ENCODE measurements at regions not wholly inside any gene's neighbourhood (a gene's known extent, or its start where the extent isn't known, plus 50 kb on each side); places are given as distances from the start of the nearest gene placed in this dataset.

DNA sequence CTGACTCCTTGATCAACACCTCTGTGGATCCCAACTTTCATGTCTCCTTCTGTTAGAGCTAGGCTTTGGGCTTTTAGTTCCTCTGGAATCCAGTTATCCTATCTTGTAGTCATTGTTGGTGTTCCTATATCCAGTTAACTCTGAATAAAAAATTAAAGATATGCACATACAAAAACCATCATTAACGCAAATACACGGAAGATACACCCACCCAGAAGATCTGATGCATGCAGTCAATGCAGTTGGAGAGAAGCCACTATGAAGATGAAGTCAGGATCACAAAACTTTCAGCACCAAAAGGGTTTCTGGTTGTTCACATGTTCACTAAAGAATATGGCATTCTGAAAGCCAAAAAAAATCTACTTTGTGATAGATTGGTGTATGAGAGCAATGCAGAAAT lies 123.6 kb upstream of the LHX8 start:
- Histone ChIP-seq H3K4me3 (IDR thresholded peaks at IDR 0.05; ENCODE audit: insufficient read depth, low read depth, low read length) (no peak overlapping the region), H3K9ac (no peak overlapping the region), H3K4me1 (ENCODE audit: low read depth, poor library complexity, severe bottlenecking) (no peaks in the 10 kb centered on the region), H3K27ac (no peak overlapping the region), H3K79me2 (ENCODE audit: insufficient read depth, low read depth) (no peaks in the 10 kb centered on the region), H2AFZ (ENCODE audit: low read depth) (no peak overlapping the region), H3K36me3 (ENCODE audit: insufficient read depth) (no peaks in the 10 kb centered on the region), H3K4me2 (no peak overlapping the region), H4K20me1 (ENCODE audit: insufficient read depth) (no peaks in the 10 kb centered on the region), H3K27me3 (ENCODE audit: insufficient read depth, low read depth) (no peaks in the 10 kb centered on the region)
- TF ChIP-seq, protein P1, sequence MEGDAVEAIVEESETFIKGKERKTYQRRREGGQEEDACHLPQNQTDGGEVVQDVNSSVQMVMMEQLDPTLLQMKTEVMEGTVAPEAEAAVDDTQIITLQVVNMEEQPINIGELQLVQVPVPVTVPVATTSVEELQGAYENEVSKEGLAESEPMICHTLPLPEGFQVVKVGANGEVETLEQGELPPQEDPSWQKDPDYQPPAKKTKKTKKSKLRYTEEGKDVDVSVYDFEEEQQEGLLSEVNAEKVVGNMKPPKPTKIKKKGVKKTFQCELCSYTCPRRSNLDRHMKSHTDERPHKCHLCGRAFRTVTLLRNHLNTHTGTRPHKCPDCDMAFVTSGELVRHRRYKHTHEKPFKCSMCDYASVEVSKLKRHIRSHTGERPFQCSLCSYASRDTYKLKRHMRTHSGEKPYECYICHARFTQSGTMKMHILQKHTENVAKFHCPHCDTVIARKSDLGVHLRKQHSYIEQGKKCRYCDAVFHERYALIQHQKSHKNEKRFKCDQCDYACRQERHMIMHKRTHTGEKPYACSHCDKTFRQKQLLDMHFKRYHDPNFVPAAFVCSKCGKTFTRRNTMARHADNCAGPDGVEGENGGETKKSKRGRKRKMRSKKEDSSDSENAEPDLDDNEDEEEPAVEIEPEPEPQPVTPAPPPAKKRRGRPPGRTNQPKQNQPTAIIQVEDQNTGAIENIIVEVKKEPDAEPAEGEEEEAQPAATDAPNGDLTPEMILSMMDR (conservative IDR thresholded peaks at IDR 0.05; ENCODE audit: low read depth, low read length): no peak

DNA sequence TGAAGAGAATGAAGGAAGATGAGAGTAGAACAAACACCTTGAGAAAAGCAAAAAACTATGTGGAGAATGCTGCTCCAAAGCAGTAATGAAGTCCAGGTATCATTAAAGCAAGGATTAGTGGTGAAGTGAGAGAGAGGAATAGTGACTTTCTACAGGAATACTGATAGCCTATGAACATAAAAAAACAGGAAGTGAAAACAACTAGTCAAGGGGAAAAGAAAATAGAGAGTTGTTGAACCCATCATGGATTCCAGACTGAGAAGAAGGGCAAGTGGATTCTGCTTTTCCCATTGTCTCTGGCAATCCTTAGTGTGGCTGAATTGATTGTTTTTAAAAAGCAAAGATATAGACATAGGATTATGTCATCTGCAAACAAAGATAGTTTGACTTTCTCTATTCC lies 119.9 kb upstream of the LHX8 start:
- TF ChIP-seq, protein P1 (conservative IDR thresholded peaks at IDR 0.05; ENCODE audit: low read depth, low read length): no peak
- Histone ChIP-seq H3K9ac (no peak overlapping the region), H3K79me2 (ENCODE audit: insufficient read depth, low read depth) (no peaks in the 10 kb centered on the region), H4K20me1 (ENCODE audit: insufficient read depth) (no peaks in the 10 kb centered on the region), H3K4me3 (IDR thresholded peaks at IDR 0.05; ENCODE audit: insufficient read depth, low read depth, low read length) (no peak overlapping the region), H2AFZ (ENCODE audit: low read depth) (no peak overlapping the region), H3K27ac (no peak overlapping the region), H3K27me3 (ENCODE audit: insufficient read depth, low read depth) (no peaks in the 10 kb centered on the region), H3K4me1 (ENCODE audit: low read depth, poor library complexity, severe bottlenecking) (no peaks in the 10 kb centered on the region), H3K36me3 (ENCODE audit: insufficient read depth) (no peaks in the 10 kb centered on the region), H3K4me2 (no peak overlapping the region)

DNA sequence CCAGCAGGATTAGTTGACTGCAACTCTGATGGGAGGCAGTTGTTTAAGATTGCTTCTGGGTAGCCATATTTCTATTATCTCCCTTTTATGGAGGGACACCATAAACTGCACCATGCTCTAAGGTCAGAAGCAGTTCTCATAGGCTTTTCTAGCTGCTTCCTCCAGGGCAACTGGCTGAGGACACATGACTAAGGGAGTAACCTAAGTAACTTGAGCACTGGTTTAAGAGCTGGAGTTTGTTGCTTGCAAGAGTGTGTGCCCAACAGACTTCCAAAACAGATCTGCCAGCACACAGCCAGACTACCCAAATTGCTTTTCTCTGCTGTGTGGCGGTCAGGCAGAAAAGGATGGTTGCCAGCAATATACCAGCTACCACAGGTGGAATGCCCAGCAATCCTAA lies 111.2 kb upstream of the LHX8 start:
- H3K4me1 ChIP-seq (ENCODE audit: low read depth, poor library complexity, severe bottlenecking): no peaks in the 10 kb centered on the region
- H3K36me3 ChIP-seq (ENCODE audit: insufficient read depth): no peaks in the 10 kb centered on the region
- no peak overlapping the region for H3K9ac ChIP-seq
- no peak overlapping the region for H3K4me2 ChIP-seq
- no peak overlapping the region for H3K4me3 ChIP-seq (IDR thresholded peaks at IDR 0.05; ENCODE audit: insufficient read depth, low read depth, low read length)
- H4K20me1 ChIP-seq (ENCODE audit: insufficient read depth): no peaks in the 10 kb centered on the region
- H3K79me2 ChIP-seq (ENCODE audit: insufficient read depth, low read depth): no peaks in the 10 kb centered on the region
- no peak overlapping the region for H3K27ac ChIP-seq
- no peaks in the 10 kb centered on the region for H3K27me3 ChIP-seq (ENCODE audit: insufficient read depth, low read depth)
- TF ChIP-seq, protein P1 (conservative IDR thresholded peaks at IDR 0.05; ENCODE audit: low read depth, low read length): no peak
- no peak overlapping the region for H2AFZ ChIP-seq (ENCODE audit: low read depth)

DNA sequence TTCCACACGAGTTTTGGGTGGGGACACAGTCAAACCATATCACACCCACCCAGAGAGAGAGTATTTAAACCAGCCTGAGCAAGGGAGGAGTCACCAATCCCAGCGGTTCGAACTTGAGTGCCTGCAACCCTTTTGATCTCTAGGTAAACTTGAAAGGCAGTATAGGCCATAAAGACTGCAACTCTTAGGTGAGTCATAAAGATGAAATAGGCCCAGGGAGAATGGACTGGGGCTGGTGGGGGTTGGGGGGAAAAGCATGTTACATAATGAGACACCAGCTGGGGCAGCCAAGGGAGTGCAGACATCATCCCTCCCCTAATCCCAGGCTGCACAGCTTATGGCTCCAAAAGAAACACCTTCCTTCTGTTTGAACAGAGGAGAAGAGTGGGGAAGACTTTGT lies 99.8 kb upstream of the LHX8 start:
- Histone ChIP-seq H4K20me1 (ENCODE audit: insufficient read depth) (no peaks in the 10 kb centered on the region), H3K9ac (no peak overlapping the region), H3K4me3 (IDR thresholded peaks at IDR 0.05; ENCODE audit: insufficient read depth, low read depth, low read length) (no peak overlapping the region), H2AFZ (ENCODE audit: low read depth) (no peak overlapping the region), H3K27ac (no peak overlapping the region), H3K27me3 (ENCODE audit: insufficient read depth, low read depth) (no peaks in the 10 kb centered on the region), H3K4me2 (no peak overlapping the region), H3K79me2 (ENCODE audit: insufficient read depth, low read depth) (no peaks in the 10 kb centered on the region), H3K36me3 (ENCODE audit: insufficient read depth) (no peaks in the 10 kb centered on the region), H3K4me1 (ENCODE audit: low read depth, poor library complexity, severe bottlenecking) (no peaks in the 10 kb centered on the region)
- TF ChIP-seq, protein P1 (conservative IDR thresholded peaks at IDR 0.05; ENCODE audit: low read depth, low read length): no peak

DNA sequence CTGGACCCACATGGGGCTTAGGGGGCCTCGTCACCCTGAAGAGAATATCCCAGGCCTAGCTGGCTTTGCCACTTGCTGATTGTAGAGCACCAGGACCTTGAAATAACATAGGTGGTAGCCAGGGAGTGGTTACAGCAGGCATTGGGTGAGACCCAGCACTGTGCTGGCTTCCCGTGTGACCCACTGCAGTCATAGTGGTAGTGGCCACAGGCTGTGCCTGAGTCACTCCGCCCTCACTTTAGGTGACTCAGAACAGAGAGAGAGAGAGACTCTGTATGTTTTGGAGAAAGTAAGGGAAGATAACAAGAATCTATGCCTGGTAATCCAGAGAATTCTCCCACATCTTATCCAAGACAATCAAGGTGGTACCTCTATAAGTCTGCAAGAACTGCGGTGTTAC lies 98.7 kb upstream of the LHX8 start:
- no peaks in the 10 kb centered on the region for H3K36me3 ChIP-seq (ENCODE audit: insufficient read depth)
- H3K27ac ChIP-seq: no peak overlapping the region
- no peaks in the 10 kb centered on the region for H3K27me3 ChIP-seq (ENCODE audit: insufficient read depth, low read depth)
- TF ChIP-seq, protein P1 (conservative IDR thresholded peaks at IDR 0.05; ENCODE audit: low read depth, low read length): no peak
- H3K4me3 ChIP-seq (IDR thresholded peaks at IDR 0.05; ENCODE audit: insufficient read depth, low read depth, low read length): no peak overlapping the region
- no peaks in the 10 kb centered on the region for H3K4me1 ChIP-seq (ENCODE audit: low read depth, poor library complexity, severe bottlenecking)
- no peak overlapping the region for H3K4me2 ChIP-seq
- H3K79me2 ChIP-seq (ENCODE audit: insufficient read depth, low read depth): no peaks in the 10 kb centered on the region
- H2AFZ ChIP-seq (ENCODE audit: low read depth): no peak overlapping the region
- H4K20me1 ChIP-seq (ENCODE audit: insufficient read depth): no peaks in the 10 kb centered on the region
- no peak overlapping the region for H3K9ac ChIP-seq
